ENCODE measurements at regions not wholly inside any gene's neighbourhood (a gene's known extent, or its start where the extent isn't known, plus 50 kb on each side); places are given as distances from the start of the nearest gene placed in this dataset.
A peak's percentile ranks its signal among the peaks of the same experiment; 100 is the strongest.

- DNase-seq (ENCODE audit: low spot score) = no peak
Measured at GRCh38 chr13:22128441-22129408, 457.9 kb downstream of the FGF9 start.

DNA sequence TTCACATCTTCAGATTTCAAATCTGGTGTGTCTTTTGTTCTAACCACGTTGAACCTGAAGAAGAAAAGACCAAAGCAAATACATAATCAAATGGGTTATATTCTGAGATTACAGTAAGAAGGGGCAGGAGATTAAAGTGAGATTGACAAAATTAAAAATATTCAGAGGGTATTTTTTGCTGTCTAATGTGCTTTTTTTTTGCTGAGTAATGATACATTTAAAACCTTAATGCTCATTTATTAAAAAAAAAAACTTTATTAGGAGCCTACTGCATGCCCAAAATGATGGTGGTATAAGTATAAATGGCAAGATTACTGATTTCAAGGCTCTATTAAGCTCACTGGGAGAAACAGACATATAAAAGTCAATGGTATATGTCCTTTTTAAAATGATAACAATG, 459.4 kb downstream of the FGF9 start:
- DNase-seq (ENCODE audit: low spot score) = no peak

GRCh38 chr13:22134261-22134660, 463.4 kb downstream of the FGF9 start:
- no peak for DNase-seq (ENCODE audit: low spot score)

- no peak for DNase-seq (ENCODE audit: low spot score)
Measured at GRCh38 chr13:22135446-22135845, 464.6 kb downstream of the FGF9 start.

DNA sequence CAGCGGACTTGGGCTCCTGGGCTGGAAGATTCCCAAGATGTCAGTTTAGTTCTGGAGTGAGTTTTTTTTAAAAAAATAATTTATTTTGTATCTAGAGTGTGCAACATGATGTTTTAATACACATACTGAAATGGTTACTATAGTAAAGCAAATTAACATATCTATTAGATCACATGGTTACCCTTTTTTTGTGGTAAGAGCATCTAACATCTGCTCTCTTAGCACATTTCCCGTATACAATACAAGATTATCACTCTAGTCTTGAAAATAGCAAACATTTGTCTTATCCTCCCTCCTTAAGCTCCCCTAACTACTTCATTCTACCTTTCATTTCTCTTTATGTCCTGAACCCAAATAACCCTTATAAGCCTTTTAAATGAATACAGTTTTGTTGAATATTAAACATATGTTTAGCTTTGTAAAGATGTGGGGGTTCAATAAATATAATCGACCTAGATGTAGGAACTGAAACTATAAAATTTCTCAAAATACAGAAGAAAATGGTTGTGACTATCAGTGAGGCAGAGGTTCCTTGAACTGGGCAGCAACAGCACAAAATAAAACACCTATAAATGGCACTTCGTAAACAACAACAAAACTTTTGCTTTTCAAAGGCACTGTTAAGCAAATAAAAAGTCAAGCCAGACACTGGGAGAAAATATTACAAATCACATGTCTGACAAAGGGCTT, 466.6 kb downstream of the FGF9 start:
- DNase-seq (ENCODE audit: low spot score) = no peak

DNA sequence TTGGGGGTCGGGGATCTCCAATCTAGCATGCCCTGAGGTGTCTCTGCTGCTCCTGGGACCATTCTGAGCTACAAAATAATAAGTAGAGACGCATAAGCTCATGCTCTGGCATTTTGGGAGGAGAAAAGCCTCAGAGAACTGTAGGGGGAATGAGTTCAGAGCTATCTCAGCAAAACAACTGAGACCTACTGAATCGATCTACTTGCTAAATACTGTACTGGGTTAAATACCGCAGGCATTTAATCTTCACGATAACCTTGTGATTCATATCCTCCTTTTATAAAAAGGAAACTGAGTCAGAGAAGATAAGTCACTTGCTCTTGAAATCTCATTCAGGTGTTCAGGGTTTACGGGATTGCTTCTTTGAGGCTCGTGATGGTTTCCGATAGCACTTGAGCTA, 468.1 kb downstream of the FGF9 start:
- no peak for DNase-seq (ENCODE audit: low spot score)

- DNase-seq (ENCODE audit: low spot score) = no peak
Measured at GRCh38 chr13:22141716-22142115, 470.8 kb downstream of the FGF9 start.

- DNase-seq (ENCODE audit: low spot score) = no peak
Measured at GRCh38 chr13:22143671-22144070, 472.8 kb downstream of the FGF9 start.

DNA sequence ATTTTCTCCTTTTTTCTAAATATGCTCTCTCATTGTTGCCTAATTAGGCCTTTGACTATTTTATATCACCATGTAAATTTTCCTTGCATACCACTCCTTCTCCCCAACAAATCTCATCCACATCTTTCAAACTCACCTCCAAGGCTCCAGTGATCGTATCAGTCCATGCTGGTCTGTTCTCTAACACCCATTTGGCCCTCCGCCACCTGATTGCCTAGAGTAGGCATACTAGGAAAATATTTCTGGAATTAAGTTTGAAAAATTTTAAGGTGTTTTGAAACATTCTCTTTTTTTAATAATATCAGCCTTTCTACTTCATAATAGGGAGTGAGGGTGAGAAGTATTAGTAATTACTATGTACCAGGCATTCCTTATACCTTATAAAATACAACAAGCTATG, 473.9 kb downstream of the FGF9 start:
- no peak for DNase-seq (ENCODE audit: low spot score)

- DNase-seq (ENCODE audit: low spot score) = no peak
Measured at GRCh38 chr13:22148187-22148586, 477.3 kb downstream of the FGF9 start.

DNA sequence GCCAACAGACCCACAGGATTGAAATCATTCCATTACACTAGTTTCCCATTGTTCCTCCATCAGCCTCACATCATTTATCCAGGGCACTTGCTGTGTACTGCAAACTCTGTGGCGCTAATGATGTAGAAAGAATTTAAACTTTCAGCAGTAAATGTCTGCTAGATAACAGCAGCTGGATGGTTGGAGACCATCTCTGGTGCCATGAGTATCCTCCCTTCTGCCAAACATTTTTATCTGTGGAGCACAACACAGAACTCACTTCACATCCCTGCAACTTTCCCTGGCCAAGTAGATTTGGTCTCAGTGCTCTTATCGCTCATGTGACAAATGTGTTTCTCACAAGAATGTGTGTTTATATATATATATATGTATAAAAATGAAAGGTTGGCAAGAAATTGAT, 481.9 kb downstream of the FGF9 start:
- no peak for DNase-seq (ENCODE audit: low spot score)

DNA sequence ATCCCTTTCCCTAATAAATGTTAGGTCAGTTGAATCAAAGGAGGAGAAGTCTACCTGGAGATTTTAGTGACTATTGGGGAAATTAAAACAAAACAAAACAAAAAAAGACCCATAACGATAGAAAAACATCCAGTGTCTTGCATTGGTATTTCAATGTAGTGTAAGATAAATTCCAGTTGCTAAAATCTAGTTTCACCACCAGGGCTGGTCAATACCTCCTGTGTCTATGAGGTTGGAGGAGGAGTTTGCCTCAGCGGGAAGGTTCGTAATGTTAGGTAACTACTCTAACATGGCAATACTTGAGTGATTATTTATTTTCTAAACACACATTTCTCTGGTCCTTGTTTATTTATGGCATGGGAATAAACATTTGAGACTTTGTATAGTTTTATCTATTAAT, 483.2 kb downstream of the FGF9 start:
- no peak for DNase-seq (ENCODE audit: low spot score)

GRCh38 chr13:22161871-22162270, 491.0 kb downstream of the FGF9 start:
- DNase-seq (ENCODE audit: low spot score) = no peak

GRCh38 chr13:22162889-22163288, 492.0 kb downstream of the FGF9 start:
- DNase-seq (ENCODE audit: low spot score) = no peak

GRCh38 chr13:22168437-22169190, 497.7 kb downstream of the FGF9 start:
- no peak for DNase-seq (ENCODE audit: low spot score)

DNA sequence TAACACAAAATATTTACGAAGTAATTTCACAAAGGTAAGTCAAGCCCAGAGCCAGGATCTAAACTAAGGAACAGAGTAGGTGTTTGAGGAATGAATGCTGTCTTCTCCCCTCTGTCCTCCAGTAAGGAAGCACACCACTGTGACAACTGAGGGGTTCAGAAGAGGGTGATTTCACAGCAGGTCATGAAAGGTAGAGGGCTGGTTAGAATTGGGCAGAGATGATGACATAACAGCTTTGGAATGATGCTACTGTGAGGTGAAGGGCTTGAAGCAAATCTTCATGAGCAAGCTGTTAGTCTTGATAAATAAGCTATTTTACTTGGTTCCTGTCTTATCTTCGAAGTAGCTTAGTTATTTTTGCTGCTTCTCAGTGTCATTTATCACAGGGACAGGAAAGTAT, 498.6 kb downstream of the FGF9 start:
- DNase-seq (ENCODE audit: low spot score) = no peak

DNA sequence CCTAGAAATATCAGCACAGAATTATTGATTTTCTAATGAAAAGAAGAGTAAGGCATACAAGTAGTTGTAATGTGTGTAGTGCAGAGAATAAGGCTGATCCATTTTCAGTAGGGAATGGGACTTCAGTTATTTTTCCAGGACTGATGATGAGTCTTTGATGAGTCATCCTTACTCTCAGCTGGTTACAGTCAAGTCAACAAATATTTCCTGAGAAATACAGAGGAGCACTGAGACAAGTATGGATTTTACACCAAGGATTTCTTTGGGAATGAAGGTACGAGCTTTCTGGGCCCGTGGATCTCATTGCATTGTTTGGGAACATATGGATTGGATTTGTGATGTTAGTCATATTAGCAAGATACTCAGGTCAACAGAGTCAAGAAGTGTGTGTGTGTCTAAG, 502.7 kb downstream of the FGF9 start:
- peak; percentile 9 for DNase-seq (ENCODE audit: low spot score)

DNA sequence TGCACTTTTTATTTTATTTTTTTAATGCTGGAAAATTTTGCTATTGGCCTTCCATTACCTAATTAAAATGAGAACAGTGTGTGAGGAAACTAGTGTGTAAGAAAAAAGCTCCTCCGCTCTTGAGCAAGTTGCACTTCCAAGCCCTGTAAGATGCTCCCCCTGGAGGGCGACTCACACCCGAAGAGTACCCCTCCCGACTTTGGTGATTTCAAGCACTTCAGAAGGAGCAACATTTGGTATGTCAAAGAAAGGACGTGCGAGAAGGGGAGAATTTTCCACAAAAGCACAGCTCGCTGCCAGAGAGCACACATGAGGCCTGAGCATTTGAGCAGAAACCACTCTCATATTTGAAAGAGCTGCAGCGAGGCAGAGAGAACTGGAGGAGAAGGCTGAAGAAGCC, 504.4 kb downstream of the FGF9 start:
- no peak for DNase-seq (ENCODE audit: low spot score)

- DNase-seq (ENCODE audit: low spot score) = no peak
Measured at GRCh38 chr13:22175815-22176214, 504.9 kb downstream of the FGF9 start.

DNA sequence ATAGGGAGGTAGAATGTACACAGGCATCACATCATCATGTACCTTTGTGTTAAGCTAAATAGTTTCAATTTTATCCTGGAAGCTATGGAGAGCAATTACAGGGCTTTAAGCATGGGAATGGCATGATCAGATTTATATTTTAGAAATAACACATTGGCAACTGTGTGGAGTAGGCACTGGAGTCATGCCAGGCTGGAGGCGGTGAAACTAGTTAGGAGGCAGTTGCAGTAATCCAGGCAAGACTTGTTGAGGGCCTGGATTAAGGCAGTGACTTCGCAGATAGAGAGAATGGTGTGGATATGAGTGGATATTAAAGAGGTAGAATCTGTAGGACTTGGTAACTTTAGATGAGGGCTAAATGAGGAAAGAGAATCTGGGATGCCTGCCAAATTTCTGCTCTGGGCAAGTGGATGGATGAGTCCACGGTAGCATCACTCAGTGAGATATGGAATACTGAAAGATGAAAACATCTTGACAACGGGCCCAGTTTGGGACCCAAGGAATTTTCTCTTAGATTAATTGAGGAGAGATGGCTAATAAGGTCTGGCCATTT, 506.2 kb downstream of the FGF9 start:
- DNase-seq (ENCODE audit: low spot score) = no peak

DNA sequence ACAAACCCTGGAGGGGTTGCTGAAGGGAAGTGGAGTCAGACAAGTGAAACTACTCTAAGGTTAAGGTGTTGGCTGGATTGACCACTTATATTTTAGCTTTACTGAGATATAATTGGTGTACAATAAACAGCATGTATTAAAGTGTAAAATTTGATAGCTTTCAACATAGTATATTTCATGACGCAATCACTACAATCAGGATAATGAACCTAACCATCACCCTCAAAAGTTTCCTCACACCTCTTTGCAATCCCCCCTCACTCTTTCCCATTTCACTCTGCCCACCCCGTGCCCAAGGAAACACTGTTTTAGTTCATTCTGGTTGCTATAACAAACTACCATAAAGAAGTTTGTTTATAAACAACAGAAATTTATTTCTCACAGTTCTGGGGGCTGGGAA, 508.0 kb downstream of the FGF9 start:
- no peak for DNase-seq (ENCODE audit: low spot score)

DNA sequence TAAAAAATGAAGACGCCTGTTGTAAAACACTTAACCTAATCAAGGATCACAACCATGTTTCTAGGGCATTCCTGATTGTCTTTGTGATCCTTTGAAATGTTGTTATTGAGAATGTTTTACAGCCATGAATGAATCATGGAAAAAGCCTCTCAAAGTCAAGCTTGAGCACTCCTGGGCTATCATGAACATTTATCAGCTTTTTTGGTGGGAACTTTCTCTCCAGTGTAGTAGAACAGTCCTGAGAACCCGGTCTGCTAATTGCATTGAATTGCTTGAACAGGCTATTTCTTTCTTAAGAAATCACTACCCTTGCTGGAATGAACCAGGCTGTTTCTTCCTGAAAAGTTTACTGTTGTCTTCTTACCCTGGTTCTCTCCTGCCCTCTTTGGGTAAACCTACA, 516.5 kb downstream of the FGF9 start:
- DNase-seq (ENCODE audit: low spot score) = no peak
